MM.1S (cell line): ENCODE measurements at regions not wholly inside any gene's neighbourhood (a gene's known extent, or its start where the extent isn't known, plus 50 kb on each side); places are given as distances from the start of the nearest gene placed in this dataset.
A peak's percentile ranks its signal among the peaks of the same experiment; 100 is the strongest.
"Not testable (repeated sequence)": the region's sequence is repeated elsewhere in the genome, so short reads cannot be mapped to it uniquely, and the experiment has no call there.

Source experiments
- DNase-seq: peaks from one replicate; pipeline ENCODE4 v3.0.0-alpha.2; 2015
- H2AFZ ChIP-seq: fragments of 300-600 bp; sonication (generic); 2 replicates; pipeline ENCODE4 v1.6.0; 2016; ENCODE audit warnings: antibody characterized with exemption, low read length
- H3F3A ChIP-seq: fragments of 300-600 bp; sonication (generic); 2 replicates; pipeline ENCODE4 v1.6.1; 2016; ENCODE audit warnings: mild to moderate bottlenecking, antibody characterized with exemption, low read length, moderate library complexity, mixed read lengths; ENCODE audit not compliant: insufficient read depth
- H3K27ac ChIP-seq: fragments of 300-600 bp; sonication (generic); 2 replicates; pipeline ENCODE4 v1.5.1; 2016; ENCODE audit warnings: mild to moderate bottlenecking, low read length
- H3K27me3 ChIP-seq: fragments of 300-600 bp; sonication (generic); replicated peaks from 2 replicates; pipeline ENCODE4 v1.6.0; 2016; ENCODE audit warnings: low read length; ENCODE audit not compliant: insufficient read depth
- H3K36me3 ChIP-seq: fragments of 300-600 bp; sonication (generic); replicated peaks from 2 replicates; pipeline ENCODE4 v1.6.1; 2016; ENCODE audit warnings: mild to moderate bottlenecking, low read length, mixed read lengths; ENCODE audit not compliant: insufficient read depth
- H3K4me1 ChIP-seq: fragments of 300-600 bp; sonication (generic); 2 replicates; pipeline ENCODE4 v1.6.1; 2016; ENCODE audit warnings: low read length, mixed read lengths
- H3K4me2 ChIP-seq: fragments of 300-600 bp; sonication (generic); 2 replicates; pipeline ENCODE4 v1.6.0; 2016; ENCODE audit warnings: low read depth, low read length
- H3K4me3 ChIP-seq: fragments of 300-600 bp; sonication (generic); 2 replicates; pipeline ENCODE4 v1.5.1; 2016; ENCODE audit warnings: low read length, mixed read lengths
- H3K79me2 ChIP-seq: fragments of 300-600 bp; sonication (generic); 2 replicates; pipeline ENCODE4 v1.6.1; 2016; ENCODE audit warnings: mixed run types, low read length, mixed read lengths
- H3K9ac ChIP-seq: fragments of 300-600 bp; sonication (generic); 2 replicates; pipeline ENCODE4 v1.6.1; 2016; ENCODE audit warnings: low read length, mixed read lengths
- H3K9me2 ChIP-seq: fragments of 300-600 bp; sonication (generic); replicated peaks from 2 replicates; pipeline ENCODE4 v1.6.1; 2016; ENCODE audit warnings: mild to moderate bottlenecking, low read length, mixed read lengths; ENCODE audit not compliant: insufficient read depth
- H3K9me3 ChIP-seq: fragments of 300-600 bp; sonication (generic); replicated peaks from 2 replicates; pipeline ENCODE4 v1.6.1; 2016; ENCODE audit warnings: mild to moderate bottlenecking, low read length, mixed read lengths; ENCODE audit not compliant: insufficient read depth
- H4K20me1 ChIP-seq: fragments of 300-600 bp; sonication (generic); 2 replicates; pipeline ENCODE4 v1.6.1; 2016; ENCODE audit warnings: mild to moderate bottlenecking, low read length, moderate library complexity, mixed read lengths; ENCODE audit not compliant: insufficient read depth
- EZH2 ChIP-seq: fragments of 300-600 bp; sonication (generic); optimal IDR thresholded peaks from 2 replicates; pipeline ENCODE3; 2017; ENCODE audit warnings: low read depth, mild to moderate bottlenecking, antibody characterized with exemption, low read length, mixed read lengths
- EZH2phosphoT487 ChIP-seq: fragments of 300-600 bp; sonication (generic); IDR thresholded peaks from 2 replicates; pipeline ENCODE4 v1.6.1; 2018; ENCODE audit warnings: antibody characterized with exemption, low read length
- TF ChIP-seq, protein P1 (sequence below): fragments of 300-600 bp; sonication (generic); IDR thresholded peaks from 2 replicates; pipeline ENCODE4 v1.5.1; 2016; ENCODE audit warnings: antibody characterized with exemption, low read length, mixed read lengths

DNA sequence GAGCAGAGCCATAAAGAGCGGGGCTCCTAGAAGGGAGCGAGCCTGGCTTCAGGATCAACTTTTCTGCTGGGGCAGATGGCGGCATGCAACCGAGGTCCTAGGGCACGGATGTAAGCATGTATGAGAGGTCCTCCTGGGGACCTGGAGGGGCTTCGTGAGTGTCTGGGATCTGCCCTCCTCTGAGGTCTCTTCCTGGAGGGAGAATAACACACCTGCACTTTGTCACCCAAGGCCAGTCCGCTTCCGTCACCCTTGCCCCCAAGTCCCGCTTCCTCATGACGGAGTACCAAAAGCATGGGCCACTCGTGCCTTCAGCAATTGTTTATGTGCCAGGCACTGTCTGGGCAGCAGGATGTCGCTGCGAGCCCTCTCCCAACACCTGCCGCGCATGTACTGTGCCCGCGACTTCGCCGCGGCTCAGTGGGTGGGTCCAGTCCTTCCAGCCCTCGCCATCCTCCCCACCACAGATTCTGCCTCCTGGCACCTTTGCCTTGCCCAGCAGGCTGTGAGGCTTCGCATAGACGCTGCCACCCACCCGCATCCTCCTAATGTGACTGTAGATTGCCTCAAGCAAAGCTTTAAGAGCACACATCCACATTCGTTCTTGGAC is 60.0 kb upstream of the TMPRSS2 start:
- Histone ChIP-seq H3K27ac (no peak overlapping the region), H3K4me1 (peaks cover 32% of the 10 kb centered on the region)

DNA sequence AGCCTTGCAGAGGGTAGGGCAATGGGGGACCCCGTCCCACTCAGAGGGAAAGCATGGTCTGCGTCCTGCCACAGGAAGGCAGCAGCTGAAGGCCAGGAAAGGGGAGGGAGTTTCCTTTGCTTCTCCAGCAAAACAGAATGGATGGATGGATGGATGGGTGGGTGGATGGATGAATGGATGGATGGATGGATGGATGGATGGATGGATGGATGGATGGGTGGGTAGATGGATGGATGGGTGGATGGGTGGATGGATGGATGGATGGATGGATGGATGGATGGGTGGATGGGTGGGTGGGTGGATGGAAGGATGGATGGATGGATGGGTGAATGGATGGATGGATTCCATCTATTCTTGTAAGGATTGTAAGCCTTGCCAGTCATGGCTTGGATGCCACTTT is 59.3 kb upstream of the TMPRSS2 start:
- DNase-seq, H4K20me1 ChIP-seq, H3K4me3 ChIP-seq, H2AFZ ChIP-seq, H3K36me3 ChIP-seq, H3K79me2 ChIP-seq, H3K9ac ChIP-seq, H3K9me3 ChIP-seq, H3K27ac ChIP-seq, H3K4me2 ChIP-seq, H3K9me2 ChIP-seq: not testable (repeated sequence)
- peaks cover 17% of the 10 kb centered on the region for H3F3A ChIP-seq
- peaks cover 34% of the 10 kb centered on the region for H3K4me1 ChIP-seq
- peaks cover 13% of the 10 kb centered on the region; the same call in 1 of the 2 replicates for H3K27me3 ChIP-seq

More for the DNA sequence above, 60.0 kb upstream of the TMPRSS2 start:
- H3K79me2 ChIP-seq: no peaks in the 10 kb centered on the region
- TF ChIP-seq EZH2phosphoT487 (no peak), EZH2 (no peak)
- TF ChIP-seq, protein P1, sequence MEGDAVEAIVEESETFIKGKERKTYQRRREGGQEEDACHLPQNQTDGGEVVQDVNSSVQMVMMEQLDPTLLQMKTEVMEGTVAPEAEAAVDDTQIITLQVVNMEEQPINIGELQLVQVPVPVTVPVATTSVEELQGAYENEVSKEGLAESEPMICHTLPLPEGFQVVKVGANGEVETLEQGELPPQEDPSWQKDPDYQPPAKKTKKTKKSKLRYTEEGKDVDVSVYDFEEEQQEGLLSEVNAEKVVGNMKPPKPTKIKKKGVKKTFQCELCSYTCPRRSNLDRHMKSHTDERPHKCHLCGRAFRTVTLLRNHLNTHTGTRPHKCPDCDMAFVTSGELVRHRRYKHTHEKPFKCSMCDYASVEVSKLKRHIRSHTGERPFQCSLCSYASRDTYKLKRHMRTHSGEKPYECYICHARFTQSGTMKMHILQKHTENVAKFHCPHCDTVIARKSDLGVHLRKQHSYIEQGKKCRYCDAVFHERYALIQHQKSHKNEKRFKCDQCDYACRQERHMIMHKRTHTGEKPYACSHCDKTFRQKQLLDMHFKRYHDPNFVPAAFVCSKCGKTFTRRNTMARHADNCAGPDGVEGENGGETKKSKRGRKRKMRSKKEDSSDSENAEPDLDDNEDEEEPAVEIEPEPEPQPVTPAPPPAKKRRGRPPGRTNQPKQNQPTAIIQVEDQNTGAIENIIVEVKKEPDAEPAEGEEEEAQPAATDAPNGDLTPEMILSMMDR: no peak
- H3K9me3 ChIP-seq: no peaks in the 10 kb centered on the region
- H3K9ac ChIP-seq: no peak overlapping the region
- peaks cover 17% of the 10 kb centered on the region for H3F3A ChIP-seq
- H4K20me1 ChIP-seq: no peaks in the 10 kb centered on the region
- no peaks in the 10 kb centered on the region for H3K36me3 ChIP-seq
- no peak overlapping the region for H2AFZ ChIP-seq
- H3K4me3 ChIP-seq: no peak overlapping the region
- no peaks in the 10 kb centered on the region for H3K9me2 ChIP-seq
- DNase-seq: peak; percentile 4
- no peak overlapping the region for H3K4me2 ChIP-seq
- H3K27me3 ChIP-seq: peaks cover 9% of the 10 kb centered on the region; the same call in 1 of the 2 replicates

DNA sequence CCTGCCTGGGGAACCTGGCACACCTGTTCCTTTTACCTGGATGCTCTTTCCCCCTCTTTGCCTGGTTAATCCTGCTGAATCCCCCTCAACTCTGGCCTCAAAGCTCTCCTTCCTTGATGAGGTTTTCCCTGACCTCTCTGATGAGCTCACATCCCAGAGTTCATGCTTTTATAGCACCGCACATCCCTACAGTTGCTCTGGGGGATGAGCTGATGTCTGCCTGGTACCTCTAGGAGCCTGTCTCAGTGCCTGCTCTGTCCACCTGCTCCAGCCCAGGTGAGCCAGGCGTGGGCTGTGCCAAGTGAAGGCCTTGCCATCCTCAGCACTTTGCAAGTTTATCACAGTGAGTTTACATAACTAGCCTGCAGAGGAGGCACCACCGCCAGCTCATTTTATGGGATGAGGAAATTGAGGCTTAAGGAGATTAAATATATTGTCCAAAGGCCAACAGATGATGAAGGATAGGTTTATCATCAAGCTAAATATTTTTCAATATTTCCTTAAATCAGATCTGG is 58.6 kb upstream of the TMPRSS2 start:
- H3K9me2 ChIP-seq: no peaks in the 10 kb centered on the region
- no peaks in the 10 kb centered on the region for H4K20me1 ChIP-seq
- H3K4me2 ChIP-seq: no peak overlapping the region
- H2AFZ ChIP-seq: no peak overlapping the region
- no peak overlapping the region for H3K4me3 ChIP-seq
- H3F3A ChIP-seq: peaks cover 17% of the 10 kb centered on the region
- no peak for DNase-seq
- no peak overlapping the region for H3K9ac ChIP-seq
- no peaks in the 10 kb centered on the region for H3K9me3 ChIP-seq
- no peaks in the 10 kb centered on the region for H3K79me2 ChIP-seq
- peaks cover 13% of the 10 kb centered on the region; the same call in 1 of the 2 replicates for H3K27me3 ChIP-seq
- H3K36me3 ChIP-seq: no peaks in the 10 kb centered on the region
- TF ChIP-seq EZH2phosphoT487 (no peak), EZH2 (no peak)
- TF ChIP-seq, protein P1: no peak
- no peak overlapping the region for H3K27ac ChIP-seq
- H3K4me1 ChIP-seq: peaks cover 32% of the 10 kb centered on the region

DNA sequence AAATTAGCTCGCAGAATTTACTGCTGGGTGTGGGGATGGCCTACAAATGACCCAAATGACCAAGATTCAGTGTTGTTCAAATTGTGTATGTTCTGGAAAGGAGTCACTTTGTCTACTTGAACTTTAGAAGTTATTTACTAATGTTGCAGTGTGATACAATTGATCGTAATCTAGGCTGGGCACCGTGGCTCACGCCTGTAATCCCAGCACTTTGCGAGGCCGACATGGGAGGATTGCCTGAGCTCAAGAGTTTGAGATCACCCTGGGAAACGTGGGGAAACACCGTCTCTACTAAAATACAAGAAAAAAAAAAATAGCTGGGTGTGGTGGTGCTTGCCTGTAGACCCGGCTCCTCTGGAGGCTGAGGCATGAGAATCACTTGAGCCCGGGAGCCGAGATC is 57.6 kb upstream of the TMPRSS2 start:
- H3K27me3 ChIP-seq: peaks cover 13% of the 10 kb centered on the region; the same call in 1 of the 2 replicates
- TF ChIP-seq, protein P1: no peak
- TF ChIP-seq EZH2 (no peak), EZH2phosphoT487 (no peak)
- H4K20me1 ChIP-seq: no peaks in the 10 kb centered on the region
- H3K36me3 ChIP-seq: no peaks in the 10 kb centered on the region
- peak overlapping the region; percentile 35; the same call in 1 of the 2 replicates for H3K4me2 ChIP-seq
- no peak overlapping the region for H3K4me3 ChIP-seq
- H3K27ac ChIP-seq: peak overlapping the region; percentile 54; the same call in 1 of the 2 replicates
- DNase-seq: peak; percentile 6
- H3K9ac ChIP-seq: no peak overlapping the region
- no peaks in the 10 kb centered on the region for H3K9me3 ChIP-seq
- H3K4me1 ChIP-seq: peaks cover 25% of the 10 kb centered on the region
- peak overlapping the region; percentile 76 for H2AFZ ChIP-seq
- H3F3A ChIP-seq: 0 out of 2 replicates have a peak, but pooled peaks cover 12% of the 10 kb centered on the region
- H3K79me2 ChIP-seq: no peaks in the 10 kb centered on the region
- H3K9me2 ChIP-seq: no peaks in the 10 kb centered on the region
